ENCODE measurements at regions not wholly inside any gene's neighbourhood (a gene's known extent, or its start where the extent isn't known, plus 50 kb on each side); places are given as distances from the start of the nearest gene placed in this dataset.

- Histone ChIP-seq H3K4me3 (ENCODE audit: insufficient read depth, low read depth, low read length) (no peak overlapping the region), H3K27me3 (ENCODE audit: control insufficient read depth, insufficient read depth, low read length, poor library complexity, severe bottlenecking) (no peaks in the 10 kb centered on the region)
- WGBS, 2 experiments = 93 to 95% methylated on average over 19 of the region's 19 CpGs
Measured at GRCh38 chr7:1359681-1360485, 99.4 kb downstream of the MICALL2 start.

GRCh38 chr7:1360521-1360971, 98.7 kb downstream of the MICALL2 start:
- Histone ChIP-seq H3K4me3 (ENCODE audit: insufficient read depth, low read depth, low read length) (no peak overlapping the region), H3K36me3 (ENCODE audit: control insufficient read depth, insufficient read depth, low read length) (no peaks in the 10 kb centered on the region), H3K4me1 (ENCODE audit: control insufficient read depth, insufficient read depth, low read length) (no peaks in the 10 kb centered on the region), H3K27ac (ENCODE audit: insufficient read depth, low read depth, low read length, poor library complexity, severe bottlenecking) (no peak overlapping the region), H3K27me3 (ENCODE audit: control insufficient read depth, insufficient read depth, low read length, poor library complexity, severe bottlenecking) (no peaks in the 10 kb centered on the region), H3K9me3 (ENCODE audit: control insufficient read depth, low read length) (no peaks in the 10 kb centered on the region)
- 95% methylated on average over 12 of the region's 12 CpGs for WGBS, 2 experiments

More at GRCh38 chr7:1359681-1360485, 99.4 kb downstream of the MICALL2 start:
- Histone ChIP-seq H3K9me3 (ENCODE audit: control insufficient read depth, low read length) (no peaks in the 10 kb centered on the region), H3K4me1 (ENCODE audit: control insufficient read depth, insufficient read depth, low read length) (no peaks in the 10 kb centered on the region), H3K27ac (ENCODE audit: insufficient read depth, low read depth, low read length, poor library complexity, severe bottlenecking) (no peak overlapping the region), H3K36me3 (ENCODE audit: control insufficient read depth, insufficient read depth, low read length) (no peaks in the 10 kb centered on the region)

- Histone ChIP-seq H3K27me3 (ENCODE audit: control insufficient read depth, insufficient read depth, low read length, poor library complexity, severe bottlenecking) (peaks cover 4% of the 10 kb centered on the region), H3K9me3 (ENCODE audit: control insufficient read depth, low read length) (no peaks in the 10 kb centered on the region), H3K27ac (ENCODE audit: insufficient read depth, low read depth, low read length, poor library complexity, severe bottlenecking) (no peak overlapping the region), H3K36me3 (ENCODE audit: control insufficient read depth, insufficient read depth, low read length) (no peaks in the 10 kb centered on the region), H3K4me3 (ENCODE audit: insufficient read depth, low read depth, low read length) (no peak overlapping the region), H3K4me1 (ENCODE audit: control insufficient read depth, insufficient read depth, low read length) (no peaks in the 10 kb centered on the region)
- 93% methylated on average over 14 of the region's 14 CpGs for WGBS, 2 experiments
Measured at GRCh38 chr7:1361016-1361755, 98.1 kb downstream of the MICALL2 start.

DNA sequence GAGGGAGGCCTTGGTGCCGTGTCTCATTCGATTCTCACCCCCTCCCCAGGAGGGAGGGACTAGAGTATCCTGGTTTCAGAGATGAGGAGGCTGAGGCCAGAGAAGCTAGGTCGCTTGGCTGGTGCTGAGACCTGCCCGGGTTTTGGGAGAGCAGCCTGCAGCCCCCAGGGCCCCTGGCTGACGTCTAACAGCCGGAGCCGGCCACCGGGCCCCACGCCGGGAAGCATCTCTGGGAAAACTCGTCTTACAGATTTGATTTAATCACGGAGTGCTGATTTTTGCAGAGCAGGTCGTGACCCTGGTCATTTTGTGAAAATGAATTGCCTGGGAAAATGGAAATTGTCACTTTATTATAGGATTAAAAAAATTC, 97.5 kb downstream of the MICALL2 start:
- no peaks in the 10 kb centered on the region for H3K4me1 ChIP-seq (ENCODE audit: control insufficient read depth, insufficient read depth, low read length)
- H3K36me3 ChIP-seq (ENCODE audit: control insufficient read depth, insufficient read depth, low read length) = no peaks in the 10 kb centered on the region
- H3K27me3 ChIP-seq (ENCODE audit: control insufficient read depth, insufficient read depth, low read length, poor library complexity, severe bottlenecking) = peaks cover 8% of the 10 kb centered on the region
- no peaks in the 10 kb centered on the region for H3K9me3 ChIP-seq (ENCODE audit: control insufficient read depth, low read length)
- WGBS, 2 experiments = 82 to 83% methylated on average over 13 of the region's 13 CpGs
- no peak overlapping the region for H3K4me3 ChIP-seq (ENCODE audit: insufficient read depth, low read depth, low read length)
- H3K27ac ChIP-seq (ENCODE audit: insufficient read depth, low read depth, low read length, poor library complexity, severe bottlenecking) = no peak overlapping the region

DNA sequence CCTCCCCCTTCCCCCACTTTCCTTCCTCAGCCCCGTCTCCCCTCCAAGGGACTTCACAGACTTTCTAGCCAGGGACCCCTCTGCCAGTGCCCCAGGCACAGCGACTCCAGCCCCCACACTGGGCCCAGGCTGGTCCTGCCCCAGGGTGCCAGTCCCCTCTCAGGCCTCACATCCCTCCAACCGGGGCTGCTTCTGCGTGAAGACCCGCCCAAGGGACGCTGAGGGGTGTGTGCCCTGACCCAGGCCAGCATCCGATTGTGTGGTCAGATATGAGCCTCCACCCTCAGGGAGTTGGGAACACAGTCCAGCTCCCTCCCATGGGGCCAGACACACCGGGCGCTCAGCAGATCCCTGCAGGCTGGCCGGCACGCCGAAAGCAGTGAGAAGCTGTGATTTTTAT, 97.0 kb downstream of the MICALL2 start:
- no peaks in the 10 kb centered on the region for H3K9me3 ChIP-seq (ENCODE audit: control insufficient read depth, low read length)
- no peaks in the 10 kb centered on the region for H3K36me3 ChIP-seq (ENCODE audit: control insufficient read depth, insufficient read depth, low read length)
- no peak overlapping the region for H3K27ac ChIP-seq (ENCODE audit: insufficient read depth, low read depth, low read length, poor library complexity, severe bottlenecking)
- H3K4me1 ChIP-seq (ENCODE audit: control insufficient read depth, insufficient read depth, low read length) = no peaks in the 10 kb centered on the region
- WGBS, 2 experiments = 81 to 82% methylated on average over 12 of the region's 12 CpGs
- peaks cover 14% of the 10 kb centered on the region for H3K27me3 ChIP-seq (ENCODE audit: control insufficient read depth, insufficient read depth, low read length, poor library complexity, severe bottlenecking)
- H3K4me3 ChIP-seq (ENCODE audit: insufficient read depth, low read depth, low read length) = no peak overlapping the region

DNA sequence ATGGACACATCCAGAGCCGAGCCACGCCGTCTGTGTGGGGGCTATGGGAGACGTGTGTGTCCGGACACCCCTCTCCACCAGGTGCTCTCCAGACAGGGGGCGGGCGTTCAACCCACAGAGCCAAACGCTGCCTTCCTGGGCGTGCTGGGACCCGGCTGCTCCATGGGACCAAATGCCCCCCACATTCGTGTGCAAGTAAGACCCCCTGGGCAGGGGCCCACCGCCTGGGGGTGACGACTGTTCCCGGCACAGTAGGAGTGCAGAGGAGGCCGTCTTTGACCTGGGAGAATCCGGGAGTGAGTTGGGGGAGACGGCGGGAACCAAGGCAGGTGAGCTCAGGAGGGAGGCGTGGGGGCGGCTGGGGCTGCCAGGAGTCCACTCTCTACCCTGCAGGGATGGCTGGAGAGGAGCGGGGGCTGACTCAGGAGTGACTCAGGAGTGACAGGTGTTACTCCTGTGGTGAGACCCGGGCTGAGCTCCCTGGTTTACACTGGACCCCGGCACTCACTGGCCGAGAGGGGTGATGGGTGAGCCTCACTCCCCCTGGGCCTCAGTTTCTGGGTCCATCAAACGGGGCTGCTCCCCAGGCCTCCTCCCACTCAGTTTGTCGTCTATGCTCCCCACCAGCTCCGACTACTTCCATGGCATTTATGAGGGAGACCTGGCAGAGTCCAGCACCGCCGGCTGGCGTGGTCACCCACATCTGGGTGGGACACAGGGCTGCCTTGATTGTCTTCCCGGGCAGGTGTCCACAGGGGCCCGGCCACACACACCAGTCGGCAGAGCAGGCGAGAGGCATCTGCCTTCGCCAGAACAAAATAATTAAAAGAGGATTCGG, 95.0 kb downstream of the MICALL2 start:
- WGBS, 2 experiments = 79% methylated on average over 36 of the region's 36 CpGs
- Histone ChIP-seq H3K4me3 (ENCODE audit: insufficient read depth, low read depth, low read length) (no peak overlapping the region), H3K9me3 (ENCODE audit: control insufficient read depth, low read length) (no peaks in the 10 kb centered on the region), H3K36me3 (ENCODE audit: control insufficient read depth, insufficient read depth, low read length) (no peaks in the 10 kb centered on the region), H3K27ac (ENCODE audit: insufficient read depth, low read depth, low read length, poor library complexity, severe bottlenecking) (no peak overlapping the region), H3K27me3 (ENCODE audit: control insufficient read depth, insufficient read depth, low read length, poor library complexity, severe bottlenecking) (peaks cover 32% of the 10 kb centered on the region), H3K4me1 (ENCODE audit: control insufficient read depth, insufficient read depth, low read length) (peaks cover 12% of the 10 kb centered on the region)

- H3K27me3 ChIP-seq (ENCODE audit: control insufficient read depth, insufficient read depth, low read length, poor library complexity, severe bottlenecking) = peaks cover 40% of the 10 kb centered on the region
- H3K9me3 ChIP-seq (ENCODE audit: control insufficient read depth, low read length) = no peaks in the 10 kb centered on the region
Measured at GRCh38 chr7:1364906-1365570, 94.2 kb downstream of the MICALL2 start.

DNA sequence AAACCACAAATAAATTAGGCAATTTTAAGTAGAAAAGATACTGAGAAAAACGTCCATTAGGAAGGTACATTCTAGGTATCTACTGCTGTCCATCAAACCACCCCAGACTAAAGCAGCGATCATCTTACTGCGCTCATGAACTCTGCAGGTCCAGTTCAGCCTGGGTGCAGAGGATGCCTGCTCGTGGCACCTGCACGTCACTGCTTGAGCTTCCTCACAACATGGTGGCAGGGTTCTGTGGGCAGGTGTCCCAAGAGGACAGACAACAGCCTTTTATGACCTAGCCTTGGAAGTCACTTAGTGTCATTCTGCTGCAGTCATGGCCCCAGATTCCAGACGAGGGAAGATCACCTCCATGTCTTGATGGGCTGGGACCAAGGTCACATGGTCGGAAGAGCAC, 93.4 kb downstream of the MICALL2 start:
- no peak overlapping the region for H3K27ac ChIP-seq (ENCODE audit: insufficient read depth, low read depth, low read length, poor library complexity, severe bottlenecking)
- H3K36me3 ChIP-seq (ENCODE audit: control insufficient read depth, insufficient read depth, low read length) = no peaks in the 10 kb centered on the region
- no peaks in the 10 kb centered on the region for H3K9me3 ChIP-seq (ENCODE audit: control insufficient read depth, low read length)
- H3K4me3 ChIP-seq (ENCODE audit: insufficient read depth, low read depth, low read length) = no peak overlapping the region
- 88 to 91% methylated on average over 7 of the region's 7 CpGs for WGBS, 2 experiments
- H3K4me1 ChIP-seq (ENCODE audit: control insufficient read depth, insufficient read depth, low read length) = peaks cover 12% of the 10 kb centered on the region
- H3K27me3 ChIP-seq (ENCODE audit: control insufficient read depth, insufficient read depth, low read length, poor library complexity, severe bottlenecking) = peaks cover 48% of the 10 kb centered on the region

More at GRCh38 chr7:1364906-1365570, 94.2 kb downstream of the MICALL2 start:
- no peaks in the 10 kb centered on the region for H3K36me3 ChIP-seq (ENCODE audit: control insufficient read depth, insufficient read depth, low read length)
- no peak overlapping the region for H3K4me3 ChIP-seq (ENCODE audit: insufficient read depth, low read depth, low read length)
- H3K27ac ChIP-seq (ENCODE audit: insufficient read depth, low read depth, low read length, poor library complexity, severe bottlenecking) = no peak overlapping the region
- 87 to 90% methylated on average over 13 of the region's 13 CpGs for WGBS, 2 experiments
- peaks cover 12% of the 10 kb centered on the region for H3K4me1 ChIP-seq (ENCODE audit: control insufficient read depth, insufficient read depth, low read length)

GRCh38 chr7:1366801-1367405, 92.4 kb downstream of the MICALL2 start:
- peaks cover 53% of the 10 kb centered on the region for H3K27me3 ChIP-seq (ENCODE audit: control insufficient read depth, insufficient read depth, low read length, poor library complexity, severe bottlenecking)

More at GRCh38 chr7:1366801-1367405, 92.4 kb downstream of the MICALL2 start:
- whole genome bisulfite sequencing, 2 experiments = 87 to 88% methylated on average over 13 of the region's 13 CpGs
- H3K4me1 ChIP-seq (ENCODE audit: control insufficient read depth, insufficient read depth, low read length) = peaks cover 12% of the 10 kb centered on the region
- H3K4me3 ChIP-seq (ENCODE audit: insufficient read depth, low read depth, low read length) = no peak overlapping the region
- H3K27ac ChIP-seq (ENCODE audit: insufficient read depth, low read depth, low read length, poor library complexity, severe bottlenecking) = no peak overlapping the region
- no peaks in the 10 kb centered on the region for H3K9me3 ChIP-seq (ENCODE audit: control insufficient read depth, low read length)
- H3K36me3 ChIP-seq (ENCODE audit: control insufficient read depth, insufficient read depth, low read length) = no peaks in the 10 kb centered on the region
